Chondrocyte (in vitro differentiated cells): ENCODE measurements at regions not wholly inside any gene's neighbourhood (a gene's known extent, or its start where the extent isn't known, plus 50 kb on each side); places are given as distances from the start of the nearest gene placed in this dataset.

ENCODE experiments used
- DNase-seq: peaks from one replicate; pipeline ENCODE4 v3.0.0; 2021; ENCODE audit warnings: mixed read lengths, low spot score
- H3K27ac Mint-ChIP-seq: one replicate; pipeline ENCODE4 v1.8.0; 2021; ENCODE audit warnings: mild to moderate bottlenecking, moderate library complexity, mixed read lengths; ENCODE audit not compliant: unreplicated experiment
- H3K27me3 Mint-ChIP-seq: 2 replicates; pipeline ENCODE4 v1.8.0; 2021; ENCODE audit warnings: low read depth, mixed read lengths
- H3K36me3 Mint-ChIP-seq: 2 replicates; pipeline ENCODE4 v1.8.0; 2021; ENCODE audit warnings: low read depth, mixed read lengths
- H3K4me1 Mint-ChIP-seq: 2 replicates; pipeline ENCODE4 v1.8.0; 2021; ENCODE audit warnings: low read depth, mild to moderate bottlenecking, mixed read lengths
- H3K4me3 Mint-ChIP-seq: one replicate; pipeline ENCODE4 v1.8.0; 2021; ENCODE audit warnings: mild to moderate bottlenecking, moderate library complexity, mixed read lengths; ENCODE audit not compliant: unreplicated experiment
- H3K9me3 Mint-ChIP-seq: 2 replicates; pipeline ENCODE4 v1.8.0; 2021; ENCODE audit warnings: low read depth, mixed read lengths
- CTCF ChIP-seq: fragments of 200-600 bp; sonication (generic); IDR thresholded peaks from 2 replicates; pipeline ENCODE4 v1.5.0; 2021; ENCODE audit warnings: antibody characterized with exemption, mild to moderate bottlenecking, moderate library complexity

- no peak for DNase-seq
- Mint-ChIP-seq H3K27me3 (no peaks in the 10 kb centered on the region), H3K27ac (no peak overlapping the region), H3K9me3 (peaks cover 5% of the 10 kb centered on the region), H3K36me3 (no peaks in the 10 kb centered on the region), H3K4me1 (peaks cover 37% of the 10 kb centered on the region), H3K4me3 (no peak overlapping the region)
- TF ChIP-seq CTCF = no peak
These were observed 144.5 kb upstream of the ABCA1 start for GRCh38 chr9:105072476-105072875.

- TF ChIP-seq CTCF = no peak
- Mint-ChIP-seq H3K27me3 (no peaks in the 10 kb centered on the region), H3K4me1 (peaks cover 32% of the 10 kb centered on the region), H3K9me3 (peaks cover under 1% of the 10 kb centered on the region), H3K27ac (no peak overlapping the region), H3K36me3 (no peaks in the 10 kb centered on the region), H3K4me3 (no peak overlapping the region)
- DNase-seq = no peak
These were observed 145.2 kb upstream of the ABCA1 start for GRCh38 chr9:105073147-105073546.

- H3K27me3 Mint-ChIP-seq = no peaks in the 10 kb centered on the region
- no peak overlapping the region for H3K4me3 Mint-ChIP-seq
- no peak for DNase-seq
- no peaks in the 10 kb centered on the region for H3K9me3 Mint-ChIP-seq
- no peak overlapping the region for H3K27ac Mint-ChIP-seq
- no peak for TF ChIP-seq CTCF
- H3K36me3 Mint-ChIP-seq = no peaks in the 10 kb centered on the region
- H3K4me1 Mint-ChIP-seq = peaks cover 27% of the 10 kb centered on the region
These were observed 146.5 kb upstream of the ABCA1 start for GRCh38 chr9:105074491-105074890.

GRCh38 chr9:105076729-105077128, 148.8 kb upstream of the ABCA1 start:
- no peak overlapping the region for H3K4me3 Mint-ChIP-seq
- no peak for TF ChIP-seq CTCF
- no peak overlapping the region for H3K27ac Mint-ChIP-seq
- no peaks in the 10 kb centered on the region for H3K36me3 Mint-ChIP-seq
- peaks cover 6% of the 10 kb centered on the region for H3K4me1 Mint-ChIP-seq
- no peak for DNase-seq
- H3K27me3 Mint-ChIP-seq = no peaks in the 10 kb centered on the region
- H3K9me3 Mint-ChIP-seq = no peaks in the 10 kb centered on the region

- Mint-ChIP-seq H3K4me3 (no peak overlapping the region), H3K27ac (no peak overlapping the region), H3K27me3 (no peaks in the 10 kb centered on the region), H3K9me3 (no peaks in the 10 kb centered on the region), H3K36me3 (no peaks in the 10 kb centered on the region), H3K4me1 (peaks cover 3% of the 10 kb centered on the region)
- no peak for TF ChIP-seq CTCF
- DNase-seq = no peak
These were observed 151.5 kb upstream of the ABCA1 start for GRCh38 chr9:105079457-105079856.
